ENCODE measurements at regions not wholly inside any gene's neighbourhood (a gene's known extent, or its start where the extent isn't known, plus 50 kb on each side); places are given as distances from the start of the nearest gene placed in this dataset.
"Not testable (repeated sequence)": the region's sequence is repeated elsewhere in the genome, so short reads cannot be mapped to it uniquely, and the experiment has no call there.

GRCh38 chr3:148525621-148526020 lies 172.1 kb upstream of the AGTR1 start:
- not testable (repeated sequence) for DNase-seq

GRCh38 chr3:148528024-148528423 lies 169.7 kb upstream of the AGTR1 start:
- DNase-seq, result no peak

GRCh38 chr3:148531836-148532235 lies 165.9 kb upstream of the AGTR1 start:
- no peak for DNase-seq

GRCh38 chr3:148532326-148532725 lies 165.4 kb upstream of the AGTR1 start:
- DNase-seq, result no peak

GRCh38 chr3:148532774-148533173 lies 164.9 kb upstream of the AGTR1 start:
- no peak for DNase-seq

GRCh38 chr3:148534089-148534988 lies 163.4 kb upstream of the AGTR1 start:
- DNase-seq, result no peak

GRCh38 chr3:148535001-148535400 lies 162.7 kb upstream of the AGTR1 start:
- DNase-seq, result no peak

GRCh38 chr3:148540266-148540665 lies 157.4 kb upstream of the AGTR1 start:
- DNase-seq, result no peak

GRCh38 chr3:148540851-148541250 lies 156.9 kb upstream of the AGTR1 start:
- DNase-seq, result no peak

GRCh38 chr3:148546959-148547358 lies 150.7 kb upstream of the AGTR1 start:
- DNase-seq, result no peak

- DNase-seq, result no peak
Measured at GRCh38 chr3:148551767-148552260, 145.9 kb upstream of the AGTR1 start.

GRCh38 chr3:148554367-148554766 lies 143.3 kb upstream of the AGTR1 start:
- no peak for DNase-seq

GRCh38 chr3:148556664-148557063 lies 141.0 kb upstream of the AGTR1 start:
- DNase-seq, result no peak

- DNase-seq, result not testable (repeated sequence)
Measured at GRCh38 chr3:148577579-148577978, 120.1 kb upstream of the AGTR1 start.

GRCh38 chr3:148582126-148582525 lies 115.6 kb upstream of the AGTR1 start:
- no peak for DNase-seq

GRCh38 chr3:148583793-148584192 lies 113.9 kb upstream of the AGTR1 start:
- DNase-seq, result no peak

- DNase-seq, result no peak
Measured at GRCh38 chr3:148584438-148584837, 113.3 kb upstream of the AGTR1 start.

- DNase-seq, result no peak
Measured at GRCh38 chr3:148585671-148586379, 111.9 kb upstream of the AGTR1 start.

GRCh38 chr3:148588291-148588690 lies 109.4 kb upstream of the AGTR1 start:
- no peak for DNase-seq

GRCh38 chr3:148591525-148591924 lies 106.2 kb upstream of the AGTR1 start:
- DNase-seq, result no peak

GRCh38 chr3:148598619-148599018 lies 99.1 kb upstream of the AGTR1 start:
- no peak for DNase-seq

- no peak for DNase-seq
Measured at GRCh38 chr3:148599481-148599880, 98.2 kb upstream of the AGTR1 start.

GRCh38 chr3:148600440-148600839 lies 97.3 kb upstream of the AGTR1 start:
- DNase-seq, result no peak
